Esophagus squamous epithelium (tissue), 4 donors: ENCODE measurements at regions not wholly inside any gene's neighbourhood (a gene's known extent, or its start where the extent isn't known, plus 50 kb on each side); places are given as distances from the start of the nearest gene placed in this dataset.

ENCODE experiments used
- POLR2A ChIP-seq, 4 donors: fragments of 450-650 bp; IDR thresholded peaks; one replicate each; pipeline ENCODE4 v1.6.1; 2017; ENCODE audit warnings: antibody characterized with exemption in 4 of 4, mild to moderate bottlenecking in 4 of 4, moderate library complexity in 3 of 4
- TF ChIP-seq, protein P1 (sequence below), 6 experiments: fragments of 450-650 bp in 4 of 6; fragments of 200-600 bp in 2 of 6; sonication (generic) in 2 of 6; IDR thresholded peaks; one replicate each; pipeline ENCODE4 v1.5.1; 2016 to 2019; ENCODE audit warnings: antibody characterized with exemption in 6 of 6, mild to moderate bottlenecking in 4 of 6, moderate library complexity in 4 of 6

DNA sequence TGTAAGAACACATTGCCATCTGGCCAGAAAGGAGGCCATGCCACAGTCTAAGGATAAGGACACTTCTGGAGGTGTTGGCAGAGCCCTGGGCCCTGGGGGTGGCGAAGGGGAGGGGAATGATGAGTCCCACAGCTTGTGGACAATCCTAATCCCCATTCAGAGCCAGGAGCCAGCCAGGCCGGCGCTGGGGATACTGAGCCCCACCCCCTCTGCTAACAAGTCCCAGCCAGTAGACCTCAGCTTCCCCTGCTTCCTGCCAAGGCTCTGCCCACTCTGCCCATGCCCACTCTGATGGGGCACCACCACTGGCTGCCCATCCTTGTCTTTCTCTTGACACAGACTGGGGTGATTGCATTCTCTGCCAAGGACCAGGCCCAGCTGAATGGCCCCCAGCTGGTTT, 71.9 kb downstream of the NAV1 start:
- TF ChIP-seq, protein P1, sequence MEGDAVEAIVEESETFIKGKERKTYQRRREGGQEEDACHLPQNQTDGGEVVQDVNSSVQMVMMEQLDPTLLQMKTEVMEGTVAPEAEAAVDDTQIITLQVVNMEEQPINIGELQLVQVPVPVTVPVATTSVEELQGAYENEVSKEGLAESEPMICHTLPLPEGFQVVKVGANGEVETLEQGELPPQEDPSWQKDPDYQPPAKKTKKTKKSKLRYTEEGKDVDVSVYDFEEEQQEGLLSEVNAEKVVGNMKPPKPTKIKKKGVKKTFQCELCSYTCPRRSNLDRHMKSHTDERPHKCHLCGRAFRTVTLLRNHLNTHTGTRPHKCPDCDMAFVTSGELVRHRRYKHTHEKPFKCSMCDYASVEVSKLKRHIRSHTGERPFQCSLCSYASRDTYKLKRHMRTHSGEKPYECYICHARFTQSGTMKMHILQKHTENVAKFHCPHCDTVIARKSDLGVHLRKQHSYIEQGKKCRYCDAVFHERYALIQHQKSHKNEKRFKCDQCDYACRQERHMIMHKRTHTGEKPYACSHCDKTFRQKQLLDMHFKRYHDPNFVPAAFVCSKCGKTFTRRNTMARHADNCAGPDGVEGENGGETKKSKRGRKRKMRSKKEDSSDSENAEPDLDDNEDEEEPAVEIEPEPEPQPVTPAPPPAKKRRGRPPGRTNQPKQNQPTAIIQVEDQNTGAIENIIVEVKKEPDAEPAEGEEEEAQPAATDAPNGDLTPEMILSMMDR (IDR thresholded peaks at IDR 0.05) = no peak
- no peak for TF ChIP-seq POLR2A (IDR thresholded peaks at IDR 0.05)
